ENCODE measurements at regions not wholly inside any gene's neighbourhood (a gene's known extent, or its start where the extent isn't known, plus 50 kb on each side); places are given as distances from the start of the nearest gene placed in this dataset.

DNA sequence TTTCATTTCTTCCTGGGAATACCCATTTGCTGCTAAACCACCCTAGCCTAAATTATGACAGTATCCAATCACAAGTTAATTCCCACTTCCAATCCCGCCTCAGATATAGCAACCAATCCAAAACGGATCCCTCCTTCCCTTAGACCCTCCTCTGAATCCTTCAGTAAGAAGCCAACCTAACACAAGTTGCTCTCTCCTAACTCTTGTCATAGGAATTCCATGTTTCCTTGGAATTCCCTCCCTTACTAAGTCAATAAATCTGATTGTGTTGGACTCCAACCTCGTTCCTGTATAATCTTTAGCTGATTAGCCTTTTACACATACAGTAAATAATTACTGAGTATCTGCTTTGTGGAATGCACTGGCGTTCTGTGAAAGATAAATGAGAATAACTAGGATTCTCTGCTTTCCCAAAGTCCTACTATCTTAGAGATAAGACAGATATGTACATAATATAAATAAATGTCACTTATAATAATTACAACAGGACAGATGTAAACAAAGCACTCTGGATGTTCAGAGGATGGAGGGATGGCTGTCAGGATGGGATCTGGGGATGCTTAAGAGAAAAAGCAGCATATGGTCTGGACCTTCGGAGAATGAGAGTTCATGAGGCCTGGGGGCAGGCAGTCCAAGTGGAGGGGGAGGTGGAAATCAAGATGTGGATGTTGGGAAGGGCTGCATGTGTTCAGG, 185.8 kb upstream of the SOX5 start:
- DNase-seq (ENCODE audit: low spot score): no peak

DNA sequence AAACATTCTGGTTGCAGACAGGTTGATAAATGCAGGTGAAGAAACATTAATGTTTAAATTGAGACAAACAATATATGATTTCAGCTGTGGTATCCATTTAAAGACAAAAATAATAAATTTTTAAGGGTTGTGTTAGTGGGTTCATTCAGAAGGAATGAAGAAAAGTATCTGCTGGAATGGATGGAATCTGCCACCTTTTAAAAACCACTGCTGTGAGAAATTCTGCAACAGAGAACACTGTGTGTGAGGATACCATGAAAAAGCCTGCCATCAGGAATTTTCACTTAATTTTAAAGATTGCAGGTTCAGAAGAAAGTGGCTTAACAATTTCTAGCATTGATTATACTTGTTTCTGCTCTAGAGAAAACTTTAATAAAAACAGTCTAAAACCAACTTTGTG, 184.6 kb upstream of the SOX5 start:
- DNase-seq (ENCODE audit: low spot score): no peak

DNA sequence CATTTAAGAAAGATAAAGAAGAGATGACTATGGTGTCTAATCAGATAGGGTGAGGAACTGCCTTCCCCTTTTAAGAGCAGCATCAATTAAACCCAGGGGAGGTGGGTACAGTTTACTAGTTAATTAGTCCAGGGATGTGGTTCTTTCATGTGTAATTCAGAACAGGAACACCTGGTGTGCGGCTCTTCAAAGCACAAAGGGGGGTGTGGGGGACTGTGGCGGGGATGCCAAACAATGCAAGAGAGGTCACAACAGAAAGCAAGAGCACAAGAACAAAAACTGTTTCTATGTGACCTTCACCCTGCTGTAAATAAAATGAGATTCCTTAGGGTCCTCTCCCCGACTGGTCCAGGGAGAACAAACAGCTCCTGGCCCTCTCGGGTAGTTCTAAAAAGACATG, 183.9 kb upstream of the SOX5 start:
- no peak for DNase-seq (ENCODE audit: low spot score)

DNA sequence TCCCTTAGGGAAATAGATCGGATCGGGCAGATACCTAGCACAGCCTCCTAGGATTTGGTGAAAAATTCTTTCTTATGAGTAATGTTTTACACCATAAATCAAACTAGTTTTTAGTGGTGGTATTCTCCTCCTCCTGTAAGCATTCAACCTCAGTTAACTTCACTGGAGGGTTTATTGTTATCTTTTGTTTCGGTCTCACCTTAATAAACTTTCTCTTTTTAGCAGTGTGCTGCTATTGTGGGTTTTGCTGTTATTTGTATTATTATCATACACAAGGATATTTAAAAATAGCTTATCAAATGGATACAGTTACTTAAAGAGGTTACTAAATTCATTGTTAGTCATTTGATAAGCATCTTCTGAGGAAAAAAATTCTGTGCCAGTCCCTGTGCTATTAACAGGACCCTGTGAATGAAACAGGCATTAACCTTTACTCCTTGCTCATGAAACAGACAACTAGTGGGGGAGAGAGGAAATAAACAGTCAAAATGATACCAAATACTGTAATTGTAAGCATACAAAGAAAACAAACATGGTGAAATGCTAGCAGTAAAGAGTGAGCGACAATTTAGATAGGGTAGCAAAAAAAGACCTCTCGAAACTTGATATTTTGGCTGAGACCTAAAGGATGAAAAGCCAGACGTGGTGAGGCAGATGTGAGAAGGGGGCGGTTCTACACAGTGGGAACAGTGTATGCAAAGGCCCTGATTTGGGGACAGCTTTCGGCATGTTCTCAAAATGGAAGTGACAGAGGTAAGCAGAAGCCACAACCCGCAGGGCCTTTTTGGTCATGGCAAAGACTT, 178.7 kb upstream of the SOX5 start:
- no peak for DNase-seq (ENCODE audit: low spot score)

DNA sequence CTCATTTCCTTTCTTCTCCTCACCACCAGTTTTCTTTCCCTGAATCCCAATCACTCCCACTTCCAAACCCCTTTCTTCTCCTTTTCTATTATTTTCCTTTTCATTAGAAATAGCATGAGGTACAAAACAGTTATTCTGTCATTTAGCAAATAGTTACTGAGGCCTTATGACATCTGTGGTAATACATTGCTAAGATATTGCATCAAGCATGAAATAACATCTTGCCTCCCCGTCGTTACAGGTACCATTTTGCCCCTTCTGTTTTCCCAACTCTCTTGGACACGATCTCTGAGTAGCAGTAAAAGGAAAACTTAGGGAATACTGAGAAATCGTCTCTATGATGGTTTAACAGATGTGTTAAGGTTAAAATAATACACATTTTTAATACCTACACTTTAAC, 175.8 kb upstream of the SOX5 start:
- no peak for DNase-seq (ENCODE audit: low spot score)

DNA sequence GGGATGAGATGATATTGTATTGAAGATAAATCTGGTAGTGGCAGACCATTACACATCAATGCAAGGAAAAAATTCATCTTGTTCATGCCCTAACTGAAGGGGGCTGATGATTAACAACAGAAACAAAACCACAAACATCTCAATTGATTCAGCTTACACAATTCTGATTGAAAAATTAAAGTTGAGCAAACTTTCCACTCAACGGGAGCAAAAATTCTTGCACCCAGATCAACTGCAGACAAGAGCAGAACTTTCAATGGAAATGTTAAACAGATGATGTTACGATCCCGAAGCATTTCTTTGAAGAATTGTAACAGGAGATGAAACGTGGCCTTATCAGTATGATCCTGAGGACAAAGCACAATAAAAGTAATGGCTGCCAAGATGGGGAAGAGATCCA, 172.4 kb upstream of the SOX5 start:
- DNase-seq (ENCODE audit: low spot score): no peak

DNA sequence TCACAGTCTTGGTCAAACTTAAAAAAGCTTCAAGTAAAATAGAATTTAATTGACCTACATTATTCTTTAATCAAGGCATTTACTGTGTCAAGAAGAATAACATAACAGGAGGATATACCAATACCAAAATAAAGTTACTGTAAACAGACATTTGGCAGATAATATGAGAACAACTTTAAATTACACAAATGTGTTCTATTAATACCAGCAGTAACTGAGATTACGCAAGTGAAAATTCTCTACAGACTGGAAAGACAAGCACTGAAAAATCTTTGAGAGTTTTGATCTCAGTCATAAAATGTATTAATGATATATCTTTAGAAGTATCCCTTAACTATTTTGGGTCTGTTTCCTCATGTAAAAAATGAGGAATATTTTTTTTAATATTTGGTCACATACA, 169.2 kb upstream of the SOX5 start:
- DNase-seq (ENCODE audit: low spot score): no peak

DNA sequence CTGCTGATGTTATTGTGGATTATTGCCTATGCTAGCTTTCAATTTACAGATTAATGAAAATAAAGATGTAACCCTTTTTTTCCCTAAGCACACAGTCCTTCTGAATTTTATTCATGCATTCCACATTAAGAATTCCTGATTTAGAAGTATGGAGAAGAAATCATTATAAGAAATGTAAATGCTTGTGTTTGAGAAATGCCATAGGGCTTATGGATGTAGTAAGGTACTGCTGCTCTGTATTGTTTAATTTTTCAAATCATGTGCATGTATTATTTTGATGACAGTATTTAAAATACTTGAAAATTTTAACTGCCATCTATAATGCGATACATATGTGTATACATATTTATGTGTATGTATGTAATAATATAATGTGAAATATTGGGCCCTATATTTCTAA, 167.1 kb upstream of the SOX5 start:
- no peak for DNase-seq (ENCODE audit: low spot score)

DNA sequence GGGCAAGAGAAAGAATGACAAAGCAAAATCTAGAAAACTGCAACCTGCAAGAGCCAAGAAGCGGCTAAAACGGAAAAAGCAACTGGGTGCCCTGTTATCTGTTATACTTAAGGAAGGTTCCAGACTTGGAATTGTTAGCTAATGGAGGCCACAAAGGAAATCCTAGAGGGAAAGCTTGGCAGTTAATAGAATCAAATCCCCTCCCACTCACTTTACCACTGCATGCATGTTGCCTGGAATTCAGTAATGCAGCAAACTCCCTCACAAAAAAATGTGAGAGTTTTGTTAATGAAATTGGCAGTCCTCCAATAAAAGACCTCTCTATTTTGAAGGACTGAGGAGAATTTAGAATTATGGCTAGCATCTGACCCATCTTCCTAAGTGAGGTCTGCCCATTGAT, 164.2 kb upstream of the SOX5 start:
- DNase-seq (ENCODE audit: low spot score): no peak

DNA sequence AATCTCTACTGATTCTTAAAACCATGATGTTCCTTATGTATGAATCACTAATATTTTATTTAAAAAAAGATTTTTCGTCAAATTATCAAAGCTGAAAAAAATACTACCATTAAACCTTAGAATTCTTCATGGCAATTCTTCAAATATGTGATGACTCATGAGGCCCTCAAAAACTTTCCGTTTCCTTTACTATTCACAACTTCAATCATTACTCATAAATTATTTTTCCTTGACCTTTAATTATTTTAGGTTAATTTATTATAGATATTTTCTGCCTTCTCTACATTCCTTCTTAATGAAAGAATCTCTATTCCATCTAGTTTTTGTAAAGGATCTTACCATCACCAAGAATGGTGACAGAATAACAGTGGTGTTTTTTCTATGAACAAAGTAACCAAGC, 162.1 kb upstream of the SOX5 start:
- DNase-seq (ENCODE audit: low spot score): peak; percentile 18

DNA sequence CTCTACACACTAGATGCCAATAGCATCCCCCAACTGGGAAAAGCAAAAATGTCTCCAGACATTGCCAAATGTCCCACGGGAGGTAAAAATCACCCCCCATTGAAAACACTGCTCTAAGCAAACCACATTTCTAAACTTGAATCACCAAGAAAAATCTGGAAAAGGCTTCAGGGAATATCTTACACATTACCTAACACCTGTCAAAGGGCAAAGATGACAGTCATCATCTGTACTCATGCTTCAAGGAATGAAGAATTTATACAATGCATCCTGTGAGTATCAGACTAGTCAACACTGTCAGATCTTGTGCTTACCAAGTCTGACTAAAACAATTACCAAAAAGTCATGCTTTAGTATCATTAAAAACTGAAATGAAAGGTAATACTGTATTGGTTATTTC, 161.6 kb upstream of the SOX5 start:
- peak; percentile 10 for DNase-seq (ENCODE audit: low spot score)

DNA sequence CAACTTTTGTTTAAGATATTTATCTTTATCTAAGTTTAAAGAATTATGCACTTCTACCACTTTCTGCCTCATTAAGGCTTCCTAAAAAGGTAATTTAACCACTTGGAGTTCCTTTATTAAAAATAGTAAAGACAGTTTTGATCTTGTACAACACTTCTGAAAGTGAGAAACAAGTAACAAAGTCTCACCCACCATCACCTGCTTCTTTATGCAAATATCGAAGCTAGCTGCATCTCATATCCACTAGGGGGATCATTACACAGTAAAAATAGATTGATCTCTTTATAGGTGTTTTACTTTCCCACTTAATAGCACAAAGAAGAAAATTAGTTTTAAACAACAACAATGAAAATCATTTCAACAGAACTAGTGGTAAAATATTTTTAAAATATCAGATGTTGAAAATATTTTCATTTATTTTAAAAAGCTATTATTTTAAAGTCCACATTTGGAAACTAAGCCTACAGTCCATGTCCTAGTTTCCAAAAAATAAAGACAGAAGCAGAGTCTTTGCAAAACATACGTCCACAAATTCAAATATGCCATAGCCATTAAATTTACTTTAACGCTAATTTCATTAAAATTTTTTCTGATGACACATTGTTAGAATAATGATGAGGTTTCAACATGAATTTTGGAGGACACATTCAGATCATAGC, 160.0 kb upstream of the SOX5 start:
- no peak for DNase-seq (ENCODE audit: low spot score)

DNA sequence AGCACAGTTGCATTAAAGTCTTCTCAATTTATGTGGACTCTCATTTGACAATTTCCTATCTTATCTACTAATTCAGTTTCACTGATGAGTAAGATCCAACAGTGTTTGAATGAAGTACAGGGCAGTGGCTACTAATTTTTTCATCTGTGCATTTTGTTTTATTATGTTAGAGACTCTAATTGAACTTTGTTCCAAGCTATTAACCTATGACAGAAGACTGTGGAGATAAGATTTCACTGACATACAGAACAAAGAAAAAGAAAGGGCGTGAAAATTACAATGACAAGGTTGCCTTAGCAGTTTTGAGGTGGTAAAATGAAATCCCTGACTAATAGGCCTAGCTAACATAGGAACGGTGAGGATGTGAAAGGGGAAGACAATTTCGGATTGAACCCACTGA, 153.2 kb upstream of the SOX5 start:
- no peak for DNase-seq (ENCODE audit: low spot score)

DNA sequence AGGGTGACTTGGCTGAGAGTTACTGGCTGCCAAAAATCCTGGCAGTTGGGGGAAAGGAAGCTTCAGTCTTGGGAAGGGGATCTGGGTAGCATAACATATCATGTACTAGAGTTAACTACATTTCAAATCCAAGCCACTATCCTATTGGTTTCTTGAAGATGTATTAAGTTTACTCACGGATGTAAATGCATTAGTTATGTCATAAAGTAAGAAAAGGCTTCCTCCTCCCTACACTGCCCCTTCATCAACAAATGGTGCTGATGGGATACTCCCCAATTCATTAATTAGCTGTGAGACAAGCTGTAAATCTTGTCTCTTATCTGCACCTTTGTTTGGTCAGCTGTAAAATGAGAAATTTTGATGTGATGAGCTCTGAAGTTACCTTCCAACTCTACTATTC, 150.1 kb upstream of the SOX5 start:
- no peak for DNase-seq (ENCODE audit: low spot score)

DNA sequence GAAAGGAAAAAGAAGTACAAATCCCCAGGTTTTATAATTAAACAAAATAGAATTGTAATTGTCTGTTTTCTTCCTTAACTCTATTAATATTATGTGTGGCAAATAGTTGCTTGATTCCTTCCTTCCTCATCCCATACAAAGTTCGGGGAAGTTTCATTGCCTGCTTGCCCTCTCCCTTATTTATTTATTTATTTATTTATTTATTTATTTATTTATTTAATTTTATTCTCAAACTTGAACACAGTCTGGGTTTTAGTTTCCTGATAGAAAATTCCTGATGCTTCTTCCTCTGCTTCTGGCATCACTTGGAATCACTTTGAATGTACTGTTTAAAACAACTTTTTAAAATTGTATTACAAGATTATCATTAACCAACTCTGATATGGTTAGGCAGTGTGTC, 145.8 kb upstream of the SOX5 start:
- DNase-seq (ENCODE audit: low spot score): no peak

DNA sequence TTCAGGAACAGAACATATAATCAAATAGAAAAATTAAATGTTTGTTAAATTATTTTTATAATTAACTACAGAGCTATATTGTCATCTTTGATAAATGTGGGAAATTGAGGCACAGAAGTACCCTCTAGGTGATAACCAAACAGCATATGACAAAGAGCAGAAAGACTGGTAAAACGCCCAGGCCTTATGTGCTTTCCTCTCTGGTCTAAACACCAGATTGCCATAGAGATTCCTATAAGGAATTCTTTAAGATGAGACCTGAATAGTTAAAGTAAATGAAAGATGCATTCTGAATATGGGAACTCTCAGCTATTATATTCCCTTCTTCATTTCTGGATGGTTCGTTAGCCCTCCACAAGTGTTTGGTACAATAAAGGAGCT, 140.0 kb upstream of the SOX5 start:
- no peak for DNase-seq (ENCODE audit: low spot score)

DNA sequence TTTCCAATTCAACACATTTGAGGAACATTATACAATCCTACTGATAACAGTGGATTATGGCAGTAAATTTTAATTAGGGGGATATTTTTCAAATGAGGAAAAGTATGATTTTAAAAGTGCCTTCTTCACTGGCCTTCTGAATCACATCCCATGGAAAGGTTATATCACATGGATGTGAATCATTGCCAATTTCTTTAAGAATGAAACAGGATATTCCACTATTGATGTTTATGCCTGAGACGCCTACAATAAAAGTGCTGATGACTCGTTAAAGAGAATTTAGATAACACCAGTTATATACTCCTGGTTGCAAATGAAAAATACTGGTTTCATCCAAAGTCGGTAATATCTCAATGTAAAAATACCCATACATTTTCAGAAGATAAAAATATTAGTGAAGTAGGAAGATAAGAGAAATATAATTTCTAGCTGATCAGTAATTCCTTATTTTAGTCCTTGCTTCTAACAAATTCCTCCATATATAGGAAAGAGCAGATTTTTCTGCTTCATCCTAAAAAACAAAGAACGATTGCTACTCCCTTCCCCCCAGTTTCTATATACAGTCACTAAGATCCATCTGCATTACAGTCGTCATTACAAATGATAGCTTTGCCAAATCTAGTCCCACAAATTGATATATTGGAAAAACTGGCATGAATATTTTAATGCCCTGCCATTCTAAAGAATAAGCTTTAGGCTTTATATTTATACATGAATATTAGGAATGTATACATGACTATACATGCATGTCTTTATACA, 139.5 kb upstream of the SOX5 start:
- no peak for DNase-seq (ENCODE audit: low spot score)

DNA sequence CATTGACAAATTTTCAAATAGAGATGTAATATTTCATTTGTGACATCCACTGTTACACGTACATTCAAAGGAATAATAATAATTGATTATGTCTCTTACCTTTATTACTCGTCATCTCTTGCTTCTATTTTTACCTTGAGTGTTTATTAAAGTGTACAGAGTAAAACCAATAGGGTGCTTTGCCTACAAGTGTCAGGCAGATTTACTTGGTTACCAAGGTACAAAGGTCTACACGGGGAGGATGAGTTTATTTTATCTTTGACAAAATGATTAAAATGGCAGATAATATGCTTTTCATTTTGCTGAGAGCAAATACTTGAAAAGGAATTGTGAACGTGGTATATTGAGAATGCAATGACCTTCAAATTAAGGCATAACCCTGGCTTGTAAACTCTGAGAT, 137.8 kb upstream of the SOX5 start:
- DNase-seq (ENCODE audit: low spot score): no peak

DNA sequence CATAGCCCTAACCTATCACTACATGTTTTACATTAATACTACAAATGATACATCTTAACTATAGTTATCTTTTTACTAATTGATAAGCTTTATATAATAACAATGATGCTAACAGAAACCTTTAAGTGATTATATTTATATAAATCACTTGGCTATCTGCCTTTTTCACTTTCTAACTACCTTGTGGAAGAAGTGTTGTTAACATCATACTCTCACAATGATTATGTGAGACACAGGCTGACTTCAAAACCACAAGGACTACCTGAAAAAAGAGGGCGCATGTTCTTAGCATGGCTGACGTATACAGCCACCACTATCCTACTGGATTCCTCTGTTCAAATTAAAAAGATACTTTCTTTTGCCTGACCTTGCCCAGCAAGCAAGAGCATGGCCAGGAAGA, 135.3 kb upstream of the SOX5 start:
- DNase-seq (ENCODE audit: low spot score): no peak

DNA sequence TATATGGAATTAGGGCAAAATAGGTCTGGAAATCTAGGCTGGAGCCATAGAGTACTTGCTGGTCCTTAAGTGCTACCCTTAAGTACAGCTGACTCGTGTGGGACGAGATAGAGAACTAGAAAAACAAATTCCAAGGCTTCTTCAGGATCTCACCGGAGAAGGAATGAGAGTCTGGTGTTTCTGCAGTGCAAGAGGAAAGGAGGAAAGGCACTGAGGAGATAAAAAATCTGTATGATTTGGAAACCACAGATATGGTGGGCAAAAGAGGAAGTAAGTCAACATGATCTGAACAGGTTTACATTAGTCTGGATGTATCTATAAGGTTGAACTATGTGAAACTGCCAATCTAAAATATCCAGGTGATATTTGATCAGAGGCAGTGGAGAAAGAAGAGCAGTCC, 134.4 kb upstream of the SOX5 start:
- DNase-seq (ENCODE audit: low spot score): no peak

DNA sequence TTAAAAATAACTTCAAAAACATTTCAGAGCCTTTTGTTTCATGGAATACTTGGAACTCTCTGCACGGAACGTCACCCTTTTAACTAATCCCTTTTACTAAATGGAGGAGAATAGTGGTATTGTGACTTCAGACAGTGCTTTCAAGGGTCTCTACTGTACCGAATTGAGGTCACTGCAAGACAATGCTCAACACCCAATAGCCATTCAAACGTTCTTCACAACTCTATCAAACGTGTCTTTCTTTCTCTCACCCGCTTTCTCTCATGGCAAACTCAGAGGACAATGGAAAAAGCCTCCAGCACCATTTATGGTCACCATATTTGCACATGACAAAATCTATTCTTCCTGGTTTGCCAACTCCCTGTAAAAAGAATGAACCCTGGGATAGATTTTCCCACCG, 132.1 kb upstream of the SOX5 start:
- DNase-seq (ENCODE audit: low spot score): no peak

DNA sequence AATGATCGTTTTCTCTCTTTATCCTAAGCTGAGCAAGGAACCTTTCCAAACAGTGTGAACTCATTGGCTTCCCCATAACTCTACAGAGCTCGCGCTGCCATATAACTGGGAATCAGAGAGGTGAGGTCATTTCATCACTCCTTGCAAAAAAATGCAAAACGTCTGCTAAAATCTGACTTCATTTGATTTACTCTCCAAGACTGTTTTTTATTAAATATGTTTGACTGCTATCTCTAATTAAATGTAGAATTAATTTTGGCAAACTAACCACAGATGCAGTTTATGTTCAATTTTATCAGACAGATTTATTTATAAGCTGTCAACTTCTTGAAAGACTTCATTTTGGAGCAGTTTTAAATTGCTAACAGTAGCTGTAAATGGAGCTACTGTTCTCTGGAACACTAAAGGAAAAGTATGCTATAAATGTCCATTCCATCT, 131.6 kb upstream of the SOX5 start:
- no peak for DNase-seq (ENCODE audit: low spot score)

DNA sequence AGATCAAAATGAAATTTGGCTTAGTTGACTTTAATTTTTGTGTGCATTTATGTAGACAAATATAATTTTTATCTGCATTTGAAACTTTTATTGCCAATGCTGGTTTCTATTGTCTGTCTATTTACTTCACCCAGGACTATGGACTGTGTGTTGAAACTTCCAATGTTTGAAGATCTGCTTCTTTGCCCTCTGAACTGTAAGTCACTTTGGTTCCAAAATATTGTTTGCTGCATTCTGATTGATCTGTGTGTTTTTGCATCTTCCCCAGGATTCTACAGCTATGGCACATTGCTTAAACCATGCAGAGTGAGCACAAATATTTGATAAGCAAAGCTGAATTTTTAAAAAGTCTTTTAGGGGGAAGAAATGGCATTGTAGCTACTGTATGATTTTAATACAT, 131.0 kb upstream of the SOX5 start:
- DNase-seq (ENCODE audit: low spot score): no peak
